ENCODE measurements at regions not wholly inside any gene's neighbourhood (a gene's known extent, or its start where the extent isn't known, plus 50 kb on each side); places are given as distances from the start of the nearest gene placed in this dataset.

DNA sequence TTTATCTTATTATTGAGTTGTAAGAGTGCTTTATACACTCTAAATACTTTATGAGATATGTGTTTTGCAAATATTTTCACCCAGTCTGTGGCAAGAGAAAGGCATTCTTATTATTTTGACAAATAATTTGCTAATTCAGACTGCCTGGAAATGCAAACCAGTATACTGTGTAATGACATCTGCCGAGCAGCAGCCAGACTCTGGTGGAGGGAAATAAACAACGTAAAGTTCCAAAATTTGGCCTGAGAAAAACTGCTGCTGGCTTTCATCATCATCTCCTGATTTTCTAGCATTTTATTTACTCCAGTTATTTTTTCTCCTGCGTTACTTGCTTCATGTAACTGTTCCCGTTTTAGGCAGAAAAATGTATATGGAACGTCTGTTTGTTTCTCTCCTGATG is 161.6 kb downstream of the RNF152 start:
- TF ChIP-seq POU6F1 (CRISPR knock-in tag; IDR thresholded peaks at IDR 0.05; ENCODE audit: borderline replicate concordance, low read depth): no peak
- no peak for TF ChIP-seq ARNTL (CRISPR knock-in tag; IDR thresholded peaks at IDR 0.05; ENCODE audit: borderline replicate concordance, low read depth)
- TF ChIP-seq PATZ1 (CRISPR knock-in tag; IDR thresholded peaks at IDR 0.05; ENCODE audit: borderline replicate concordance): no peak
- TF ChIP-seq ZFP30 (CRISPR knock-in tag; IDR thresholded peaks at IDR 0.05): no peak
- TF ChIP-seq ZNF70 (CRISPR knock-in tag; IDR thresholded peaks at IDR 0.05): no peak
- TF ChIP-seq OSR1 (CRISPR knock-in tag; IDR thresholded peaks at IDR 0.05): no peak
- TF ChIP-seq ZFP3 (CRISPR knock-in tag; IDR thresholded peaks at IDR 0.05): no peak
- no peak for TF ChIP-seq ZNF8 (CRISPR knock-in tag; IDR thresholded peaks at IDR 0.05)
- TF ChIP-seq ESRRG (CRISPR knock-in tag; IDR thresholded peaks at IDR 0.05): no peak
- no peak for TF ChIP-seq RARB (CRISPR knock-in tag; IDR thresholded peaks at IDR 0.05)
- no peak for TF ChIP-seq ISL1 (CRISPR knock-in tag; IDR thresholded peaks at IDR 0.05)
- TF ChIP-seq, protein P1, sequence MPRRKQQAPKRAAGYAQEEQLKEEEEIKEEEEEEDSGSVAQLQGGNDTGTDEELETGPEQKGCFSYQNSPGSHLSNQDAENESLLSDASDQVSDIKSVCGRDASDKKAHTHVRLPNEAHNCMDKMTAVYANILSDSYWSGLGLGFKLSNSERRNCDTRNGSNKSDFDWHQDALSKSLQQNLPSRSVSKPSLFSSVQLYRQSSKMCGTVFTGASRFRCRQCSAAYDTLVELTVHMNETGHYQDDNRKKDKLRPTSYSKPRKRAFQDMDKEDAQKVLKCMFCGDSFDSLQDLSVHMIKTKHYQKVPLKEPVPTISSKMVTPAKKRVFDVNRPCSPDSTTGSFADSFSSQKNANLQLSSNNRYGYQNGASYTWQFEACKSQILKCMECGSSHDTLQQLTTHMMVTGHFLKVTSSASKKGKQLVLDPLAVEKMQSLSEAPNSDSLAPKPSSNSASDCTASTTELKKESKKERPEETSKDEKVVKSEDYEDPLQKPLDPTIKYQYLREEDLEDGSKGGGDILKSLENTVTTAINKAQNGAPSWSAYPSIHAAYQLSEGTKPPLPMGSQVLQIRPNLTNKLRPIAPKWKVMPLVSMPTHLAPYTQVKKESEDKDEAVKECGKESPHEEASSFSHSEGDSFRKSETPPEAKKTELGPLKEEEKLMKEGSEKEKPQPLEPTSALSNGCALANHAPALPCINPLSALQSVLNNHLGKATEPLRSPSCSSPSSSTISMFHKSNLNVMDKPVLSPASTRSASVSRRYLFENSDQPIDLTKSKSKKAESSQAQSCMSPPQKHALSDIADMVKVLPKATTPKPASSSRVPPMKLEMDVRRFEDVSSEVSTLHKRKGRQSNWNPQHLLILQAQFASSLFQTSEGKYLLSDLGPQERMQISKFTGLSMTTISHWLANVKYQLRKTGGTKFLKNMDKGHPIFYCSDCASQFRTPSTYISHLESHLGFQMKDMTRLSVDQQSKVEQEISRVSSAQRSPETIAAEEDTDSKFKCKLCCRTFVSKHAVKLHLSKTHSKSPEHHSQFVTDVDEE (CRISPR knock-in tag; IDR thresholded peaks at IDR 0.05): no peak
- no peak for TF ChIP-seq GLIS3 (CRISPR knock-in tag; IDR thresholded peaks at IDR 0.05)
- TF ChIP-seq PPARA (CRISPR knock-in tag; IDR thresholded peaks at IDR 0.05; ENCODE audit: borderline replicate concordance): no peak
